MM.1S (cell line): ENCODE measurements at regions not wholly inside any gene's neighbourhood (a gene's known extent, or its start where the extent isn't known, plus 50 kb on each side); places are given as distances from the start of the nearest gene placed in this dataset.

Source experiments
- CTCF ChIP-seq: fragments of 300-600 bp; sonication (generic); IDR thresholded peaks from 2 replicates; pipeline ENCODE4 v1.5.1; 2016; ENCODE audit warnings: antibody characterized with exemption, low read length, mixed read lengths
- EZH2phosphoT487 ChIP-seq: fragments of 300-600 bp; sonication (generic); IDR thresholded peaks from 2 replicates; pipeline ENCODE4 v1.6.1; 2018; ENCODE audit warnings: antibody characterized with exemption, low read length

- TF ChIP-seq CTCF (no peak), EZH2phosphoT487 (no peak)
Observed at GRCh38 chr2:118186110-118186857, 98.0 kb downstream of the INSIG2 start.
